Caco-2 (cell line): ENCODE measurements at regions not wholly inside any gene's neighbourhood (a gene's known extent, or its start where the extent isn't known, plus 50 kb on each side); places are given as distances from the start of the nearest gene placed in this dataset.

Experiments used
- BruUV-seq: library from RNA; stranded (reverse); fragments of 400-500 nt; replicated peaks from 2 replicates; lab custom pipeline; 2021; lab: Mats Ljungman, UMichigan
- CTCF ChIA-PET: fragments of 300-600 bp; sonication (Branson Sonifier 250); formaldehyde crosslinking; loops from one replicate; lab custom pipeline; 2022; ENCODE audit warnings: antibody characterized with exemption; lab: Charles Lee
- POLR2A ChIA-PET: fragments of 300-600 bp; sonication (Branson Sonifier 250); formaldehyde crosslinking; loops from one replicate; lab custom pipeline; 2022; ENCODE audit warnings: antibody characterized with exemption; lab: Charles Lee
- DNase-seq, 2 experiments: peaks; one replicate each; pipeline versions ENCODE4 v3.0.0 to v3.0.0-alpha.2; 2020 to 2022
- H3K27me3 ChIP-seq: replicated peaks from 2 replicates; pipeline ENCODE4 v1.6.0; 2011; ENCODE audit warnings: low read length; ENCODE audit not compliant: control insufficient read depth, insufficient read depth
- H3K36me3 ChIP-seq: 2 replicates; pipeline ENCODE4 v1.5.1; 2011; ENCODE audit warnings: low read length; ENCODE audit not compliant: control insufficient read depth, insufficient read depth
- H3K4me1 ChIP-seq: fragments of 250-450 bp; sonication (Bioruptor Pico); 2 replicates; pipeline ENCODE4 v1.5.1; 2020; ENCODE audit warnings: mild to moderate bottlenecking
- H3K4me3 ChIP-seq: 2 replicates; pipeline ENCODE4 v1.5.1; 2011; ENCODE audit warnings: low read depth, mild to moderate bottlenecking, control low read depth, low read length
- H3K9me3 ChIP-seq: fragments of 250-450 bp; sonication (Bioruptor Pico); 2 replicates; pipeline ENCODE4 v1.5.1; 2020; ENCODE audit warnings: mild to moderate bottlenecking, moderate library complexity
- H3K27ac Mint-ChIP-seq: one replicate; pipeline ENCODE4 v1.8.0; 2022; ENCODE audit warnings: mixed read lengths; ENCODE audit not compliant: unreplicated experiment
- H3K27me3 Mint-ChIP-seq: one replicate; pipeline ENCODE4 v1.8.0; 2022; ENCODE audit warnings: mixed read lengths; ENCODE audit not compliant: insufficient read depth, unreplicated experiment
- H3K36me3 Mint-ChIP-seq: one replicate; pipeline ENCODE4 v1.8.0; 2022; ENCODE audit warnings: mild to moderate bottlenecking, mixed read lengths; ENCODE audit not compliant: insufficient read depth, unreplicated experiment
- H3K4me1 Mint-ChIP-seq: one replicate; pipeline ENCODE4 v1.8.0; 2022; ENCODE audit warnings: low read depth, mixed read lengths; ENCODE audit not compliant: unreplicated experiment
- H3K4me3 Mint-ChIP-seq: one replicate; pipeline ENCODE4 v1.8.0; 2022; ENCODE audit warnings: mild to moderate bottlenecking, moderate library complexity, mixed read lengths; ENCODE audit not compliant: unreplicated experiment
- H3K9me3 Mint-ChIP-seq: one replicate; pipeline ENCODE4 v1.8.0; 2022; ENCODE audit warnings: mixed read lengths; ENCODE audit not compliant: unreplicated experiment
- CTCF ChIP-seq, 2 experiments: fragments of 200-600 bp in 1 of 2; IDR thresholded peaks; 1 replicate in 1 of 2; 2 replicates in 1 of 2; pipeline versions ENCODE4 v1.5.1 to v1.8.0; 2011 to 2022; ENCODE audit warnings: antibody characterized with exemption in 1 of 2, control low read depth in 1 of 2, inconsistent platforms in 1 of 2, low read depth in 1 of 2, low read length in 1 of 2, mild to moderate bottlenecking in 1 of 2, moderate library complexity in 1 of 2; ENCODE audit not compliant: insufficient read depth in 1 of 2, severe bottlenecking in 1 of 2, unreplicated experiment in 1 of 2
- intact Hi-C: fragments of 100-400 bp; cut with micrococcal nuclease; formaldehyde crosslinking; loops from one replicate; pipeline ENCODE4 v1.10.0; 2022; ENCODE audit not compliant: unreplicated experiment

DNA sequence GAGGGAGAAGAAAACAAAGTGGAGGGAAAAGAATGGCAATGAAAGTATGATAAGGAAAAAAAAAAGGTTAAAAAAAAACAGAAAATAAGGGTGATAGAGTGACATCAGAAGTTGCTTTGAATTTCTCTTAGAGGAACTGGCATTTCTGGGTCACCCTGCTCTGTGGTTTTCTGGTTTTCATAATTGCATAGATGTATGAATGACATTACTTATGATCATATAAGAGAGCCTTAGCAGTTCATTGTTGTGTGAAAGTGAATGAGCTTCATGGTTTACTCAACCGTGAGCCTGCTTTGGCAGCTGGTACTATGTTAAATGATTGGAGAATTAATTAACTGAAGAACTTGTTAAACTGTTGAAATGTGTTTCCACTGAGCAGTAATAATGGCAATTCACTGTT, 336.4 kb upstream of the FBXO33 start:
- intact Hi-C loops = no loop called here
- no peak for TF ChIP-seq CTCF (IDR thresholded peaks at IDR 0.05; ENCODE audit: insufficient read depth in 1 of 2, low read depth in 1 of 2, low read length in 1 of 2, severe bottlenecking in 1 of 2, unreplicated experiment in 1 of 2)
- no peaks in the 10 kb centered on the region for H3K4me1 ChIP-seq
- H3K27me3 ChIP-seq = no peaks in the 10 kb centered on the region
- no peaks in the 10 kb centered on the region for H3K9me3 ChIP-seq
- DNase-seq = no peak
- H3K36me3 Mint-ChIP-seq = no peaks in the 10 kb centered on the region
- no peaks in the 10 kb centered on the region for H3K36me3 ChIP-seq
- ChIA-PET CTCF (no interaction called here), POLR2A (no interaction called here)
- H3K4me3 Mint-ChIP-seq = no peak overlapping the region
- H3K9me3 Mint-ChIP-seq = no peaks in the 10 kb centered on the region
- no peak overlapping the region for H3K27ac Mint-ChIP-seq
- no TSS peak for BruUV-seq
- H3K27me3 Mint-ChIP-seq = peaks cover 3% of the 10 kb centered on the region
- H3K4me1 Mint-ChIP-seq = peaks cover under 1% of the 10 kb centered on the region
- H3K4me3 ChIP-seq = no peak overlapping the region

GRCh38 chr14:39766397-39767000, 334.3 kb upstream of the FBXO33 start:
- Histone ChIP-seq H3K9me3 (no peaks in the 10 kb centered on the region), H3K27me3 (no peaks in the 10 kb centered on the region), H3K36me3 (no peaks in the 10 kb centered on the region), H3K4me3 (no peak overlapping the region), H3K4me1 (no peaks in the 10 kb centered on the region)
- intact Hi-C loops = no loop called here
- peak in 1 of 2 experiments; percentile 14 for TF ChIP-seq CTCF (IDR thresholded peaks at IDR 0.05; ENCODE audit: insufficient read depth in 1 of 2, low read depth in 1 of 2, low read length in 1 of 2, severe bottlenecking in 1 of 2, unreplicated experiment in 1 of 2)
- Mint-ChIP-seq H3K4me1 (peaks cover 14% of the 10 kb centered on the region), H3K27me3 (peaks cover 3% of the 10 kb centered on the region), H3K27ac (no peak overlapping the region), H3K36me3 (no peaks in the 10 kb centered on the region), H3K9me3 (no peaks in the 10 kb centered on the region), H3K4me3 (no peak overlapping the region)
- POLR2A ChIA-PET = no interaction called here
- CTCF ChIA-PET = no interaction called here
- no TSS peak for BruUV-seq
- DNase-seq = peak in 1 of 2 experiments; percentile 12

- intact Hi-C loops = no loop called here
- H3K36me3 Mint-ChIP-seq = no peaks in the 10 kb centered on the region
- no peaks in the 10 kb centered on the region for H3K9me3 ChIP-seq
- POLR2A ChIA-PET = no interaction called here
- no peaks in the 10 kb centered on the region for H3K36me3 ChIP-seq
- TF ChIP-seq CTCF (IDR thresholded peaks at IDR 0.05; ENCODE audit: insufficient read depth in 1 of 2, low read depth in 1 of 2, low read length in 1 of 2, severe bottlenecking in 1 of 2, unreplicated experiment in 1 of 2) = no peak
- H3K4me1 Mint-ChIP-seq = peaks cover 14% of the 10 kb centered on the region
- H3K27me3 Mint-ChIP-seq = peaks cover 3% of the 10 kb centered on the region
- no peak for DNase-seq
- no peak overlapping the region for H3K27ac Mint-ChIP-seq
- H3K27me3 ChIP-seq = no peaks in the 10 kb centered on the region
- no peak overlapping the region for H3K4me3 ChIP-seq
- no peaks in the 10 kb centered on the region for H3K4me1 ChIP-seq
- BruUV-seq = no TSS peak
- no peaks in the 10 kb centered on the region for H3K9me3 Mint-ChIP-seq
- no peak overlapping the region for H3K4me3 Mint-ChIP-seq
- CTCF ChIA-PET = no interaction called here
Observed at GRCh38 chr14:39765676-39766075, 333.4 kb upstream of the FBXO33 start.
